Fibroblast of villous mesenchyme (primary cell): ENCODE measurements at regions not wholly inside any gene's neighbourhood (a gene's known extent, or its start where the extent isn't known, plus 50 kb on each side); places are given as distances from the start of the nearest gene placed in this dataset.

ENCODE experiments used
- DNase-seq: peaks from one replicate; pipeline ENCODE4 v3.0.0-alpha.2; 2010; ENCODE audit warnings: low read depth
- H3K4me3 ChIP-seq: 2 replicates; pipeline ENCODE4 v1.5.1; 2011; ENCODE audit warnings: low read depth, mild to moderate bottlenecking, low read length
- CTCF ChIP-seq: IDR thresholded peaks from 2 replicates; pipeline ENCODE4 v1.5.1; 2012; ENCODE audit warnings: low read depth, mild to moderate bottlenecking, low read length; ENCODE audit not compliant: insufficient read depth

DNA sequence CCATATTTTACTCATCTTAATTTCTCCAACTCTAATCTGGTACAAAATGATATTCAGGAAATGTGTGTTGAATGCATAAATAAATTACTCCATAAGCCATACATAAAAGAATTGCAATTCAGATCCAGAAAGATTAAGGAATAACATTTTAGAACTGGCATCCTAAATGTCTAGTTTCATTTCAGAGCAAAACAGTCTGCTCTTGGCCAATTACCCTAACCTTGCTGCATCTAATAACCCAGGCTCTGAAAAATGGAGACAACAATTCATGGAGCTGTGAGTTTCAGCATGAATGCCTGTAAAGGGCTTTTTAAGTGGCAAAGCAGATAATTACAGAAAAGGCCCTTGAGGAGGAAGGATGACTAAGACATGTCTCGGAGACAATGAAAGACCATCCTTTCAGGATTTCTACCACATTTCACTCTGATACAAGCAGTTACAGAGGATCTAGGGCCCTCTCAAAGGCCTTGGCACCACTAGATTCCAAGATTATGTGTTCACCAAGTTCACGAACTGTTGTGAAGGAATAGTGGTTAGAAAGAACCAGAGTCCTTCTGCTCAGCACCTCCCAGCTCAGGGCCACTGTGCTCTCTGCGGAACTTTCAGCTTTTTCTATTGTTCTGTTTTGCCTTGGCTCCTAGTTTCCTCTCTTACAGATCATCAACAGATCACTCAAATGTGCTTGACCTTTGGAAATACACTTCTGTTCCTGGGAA lies 157.6 kb upstream of the BLID start:
- TF ChIP-seq CTCF = no peak
- no peak overlapping the region for H3K4me3 ChIP-seq
- DNase-seq = no peak

DNA sequence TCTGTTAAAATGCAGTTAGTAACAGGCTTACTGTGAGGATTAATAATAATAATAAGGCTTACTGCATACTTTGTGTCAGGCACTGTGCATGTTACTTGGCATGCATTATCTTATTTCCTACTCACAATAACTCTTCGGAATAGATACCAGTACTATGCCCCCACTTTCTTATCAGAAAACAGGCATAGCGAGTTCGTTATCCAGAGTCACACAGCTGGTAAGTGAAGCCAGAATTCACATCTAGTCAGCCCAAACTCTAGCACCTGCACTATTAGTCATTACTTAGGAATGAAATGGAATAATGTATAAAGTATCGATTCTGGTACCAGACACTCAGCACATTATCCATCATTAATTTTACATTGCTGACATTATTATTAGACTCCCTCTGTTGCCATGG lies 155.7 kb upstream of the BLID start:
- DNase-seq = no peak
- TF ChIP-seq CTCF = no peak
- no peak overlapping the region for H3K4me3 ChIP-seq

- no peak overlapping the region for H3K4me3 ChIP-seq
- no peak for DNase-seq
- no peak for TF ChIP-seq CTCF
Measured at GRCh38 chr11:122271137-122271536, 155.1 kb upstream of the BLID start.

DNA sequence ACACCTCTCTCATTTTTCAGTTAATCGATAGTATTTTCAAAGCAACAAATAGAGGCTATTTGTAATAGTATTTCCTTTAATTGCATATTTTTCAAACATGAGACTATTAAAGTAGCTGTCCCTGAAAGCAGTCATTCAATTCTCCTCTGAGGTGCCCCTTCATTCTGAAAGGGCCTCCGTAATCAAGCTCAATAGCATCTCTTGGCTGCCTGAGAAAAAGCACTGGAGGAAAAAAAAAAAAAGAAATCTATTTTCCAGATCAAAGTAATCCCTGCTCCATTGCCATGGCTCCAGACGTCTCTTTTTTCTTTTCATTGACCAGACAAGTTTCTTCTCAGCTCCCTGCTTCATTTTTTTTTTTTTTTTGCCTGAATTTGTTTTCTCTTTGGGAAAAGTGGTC lies 154.5 kb upstream of the BLID start:
- no peak overlapping the region for H3K4me3 ChIP-seq
- DNase-seq = no peak
- no peak for TF ChIP-seq CTCF

DNA sequence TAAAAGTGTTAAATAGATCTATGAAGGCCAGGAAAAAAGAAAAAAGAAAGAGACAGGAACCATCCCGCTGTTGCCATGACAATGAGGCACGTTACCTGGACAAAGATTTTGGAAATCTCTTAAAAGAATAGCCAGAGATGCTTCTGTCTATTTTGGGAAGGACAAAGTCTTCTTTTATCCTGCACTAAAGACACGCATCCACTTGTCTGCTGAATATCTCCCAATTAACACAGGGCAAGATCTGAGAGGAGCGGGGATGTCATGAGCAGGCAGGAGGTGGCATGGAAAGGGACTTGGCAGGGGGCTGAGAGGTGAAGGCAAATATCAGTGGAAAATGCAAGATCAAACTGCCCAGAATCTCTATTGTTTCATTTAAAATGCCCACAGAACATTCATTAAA lies 153.8 kb upstream of the BLID start:
- DNase-seq = no peak
- no peak for TF ChIP-seq CTCF
- H3K4me3 ChIP-seq = no peak overlapping the region

GRCh38 chr11:122268601-122269130 lies 152.7 kb upstream of the BLID start:
- DNase-seq = no peak
- no peak overlapping the region for H3K4me3 ChIP-seq
- no peak for TF ChIP-seq CTCF

DNA sequence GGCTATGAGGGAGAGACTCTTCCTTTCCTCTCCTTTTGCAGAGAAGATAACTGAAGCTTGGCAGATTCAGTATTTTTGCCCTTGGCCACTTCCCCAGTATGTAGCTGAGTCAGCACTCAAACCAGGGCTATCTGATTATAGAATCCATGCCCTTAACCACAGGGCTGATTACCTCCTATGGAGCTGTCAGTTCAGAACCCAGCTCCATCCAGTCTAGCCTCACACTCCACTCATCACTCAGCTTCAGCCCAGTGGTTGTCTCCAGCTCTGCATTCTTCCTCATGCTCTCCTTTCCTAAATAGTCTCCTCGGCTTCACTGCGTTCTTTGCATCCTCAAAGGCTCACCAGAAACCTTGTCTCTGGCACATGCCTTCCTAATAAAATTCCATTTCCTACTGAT lies 151.6 kb upstream of the BLID start:
- peak; percentile 48 for DNase-seq
- no peak overlapping the region for H3K4me3 ChIP-seq
- no peak for TF ChIP-seq CTCF
